Right forelimb (tissue), 1 donor: ENCODE measurements at regions not wholly inside any gene's neighbourhood (a gene's known extent, or its start where the extent isn't known, plus 50 kb on each side); places are given as distances from the start of the nearest gene placed in this dataset.

Source experiments
- DNase-seq: peaks from one replicate; pipeline ENCODE4 v3.0.0-alpha.2; 2018

- DNase-seq = no peak
These were observed 162.9 kb upstream of the DIPK2B start for GRCh38 chrX:45363596-45363995.

- DNase-seq = no peak
These were observed 159.9 kb upstream of the DIPK2B start for GRCh38 chrX:45360571-45360970.

DNA sequence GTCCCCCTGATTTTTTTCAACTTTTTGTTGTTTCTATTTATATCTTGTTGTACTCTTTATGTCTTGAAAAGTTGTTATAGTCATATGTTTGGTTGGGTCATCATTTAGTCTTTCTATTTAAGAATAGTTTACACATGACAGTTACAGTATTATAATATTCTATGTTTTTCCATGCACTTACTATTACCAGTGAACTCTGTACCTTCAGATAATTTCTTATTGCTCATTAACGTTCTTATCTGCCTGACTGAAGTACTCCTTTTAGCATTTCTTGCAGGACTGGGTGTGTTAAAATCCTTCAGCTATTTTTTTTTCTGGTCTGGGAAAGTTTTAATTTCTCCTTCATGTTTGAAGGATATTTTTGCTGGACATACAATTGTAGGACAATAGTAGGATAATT is 157.7 kb upstream of the DIPK2B start:
- DNase-seq = no peak

- DNase-seq = no peak
These were observed 152.8 kb upstream of the DIPK2B start for GRCh38 chrX:45353456-45353855.

DNA sequence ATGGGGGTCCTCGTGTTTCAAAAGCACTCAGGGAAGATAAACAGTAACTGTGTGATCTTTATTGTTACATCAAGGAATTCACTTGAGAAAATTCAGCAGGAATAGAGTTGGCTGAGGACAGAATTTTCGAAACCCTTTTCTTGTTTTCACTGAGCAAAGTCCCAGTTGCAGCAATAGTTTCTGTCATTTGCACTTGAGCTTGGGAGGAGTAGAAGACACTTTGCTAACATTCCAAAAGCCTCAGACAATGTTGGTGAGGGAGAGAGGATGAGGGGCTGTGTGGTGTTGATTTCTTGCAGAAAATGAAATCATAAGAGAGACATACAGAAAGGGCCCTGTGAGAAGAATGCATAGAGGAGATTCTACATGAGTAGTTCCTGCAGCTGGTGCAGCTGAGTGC is 151.9 kb upstream of the DIPK2B start:
- DNase-seq = no peak

DNA sequence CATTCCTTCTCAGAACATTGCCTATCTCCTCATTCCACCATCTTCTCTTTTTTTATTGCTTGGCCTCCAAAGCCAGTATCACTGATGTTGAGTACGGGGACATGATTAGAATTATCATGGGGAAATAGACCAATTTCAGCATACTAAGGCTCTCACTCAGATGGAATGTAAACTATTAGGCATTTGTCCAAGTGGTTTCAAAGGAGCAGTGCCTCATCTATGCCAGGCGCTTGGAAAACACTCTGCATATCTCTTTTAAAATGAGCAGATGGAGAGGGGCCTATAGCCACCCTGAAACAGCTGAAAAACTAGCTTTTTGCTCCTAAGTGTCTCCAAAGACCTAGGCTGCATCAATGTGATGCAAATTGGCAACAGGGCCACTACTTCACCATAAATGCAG is 150.8 kb upstream of the DIPK2B start:
- DNase-seq = no peak

DNA sequence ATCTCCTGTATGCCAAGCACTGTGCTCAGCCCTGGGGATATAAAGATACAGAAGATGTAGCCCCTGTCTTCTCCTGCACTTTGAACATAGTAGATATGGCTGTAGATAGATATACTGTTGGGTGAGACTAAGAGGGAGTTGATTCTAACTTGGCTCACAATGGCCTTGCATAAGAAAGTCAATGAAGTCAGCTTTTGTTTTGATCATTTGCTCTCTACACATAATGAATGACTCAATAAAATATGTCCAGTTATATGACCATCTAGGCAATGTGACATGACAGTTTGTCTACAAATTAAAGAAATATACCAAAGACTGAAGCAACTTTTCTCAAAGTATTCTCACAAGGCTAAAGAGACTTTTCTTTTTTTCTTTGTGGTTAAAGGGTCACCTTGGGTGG is 147.6 kb upstream of the DIPK2B start:
- DNase-seq = no peak

- no peak for DNase-seq
These were observed 147.2 kb upstream of the DIPK2B start for GRCh38 chrX:45347877-45348276.

GRCh38 chrX:45344594-45344993 is 143.9 kb upstream of the DIPK2B start:
- DNase-seq = no peak

- DNase-seq = no peak
These were observed 128.5 kb upstream of the DIPK2B start for GRCh38 chrX:45329217-45329616.

DNA sequence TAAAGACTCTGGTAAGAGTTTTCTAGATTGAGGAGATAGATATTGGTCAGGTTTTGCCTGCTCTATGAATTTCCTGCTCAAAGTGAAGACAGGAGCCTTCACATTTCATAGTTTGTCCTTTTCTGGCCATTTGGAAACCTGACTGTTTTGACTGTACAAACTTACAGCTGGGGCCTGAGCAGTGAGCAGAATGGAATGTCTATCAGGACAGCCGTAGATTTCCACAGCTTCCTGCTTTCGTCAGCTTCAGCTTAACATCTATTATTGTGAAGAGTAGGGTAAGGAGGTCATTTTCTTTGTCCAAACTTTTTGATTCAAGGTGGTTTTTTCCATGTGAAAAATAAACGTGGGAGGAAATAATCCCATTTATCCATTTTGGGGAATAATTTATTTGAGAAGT is 124.3 kb upstream of the DIPK2B start:
- no peak for DNase-seq

DNA sequence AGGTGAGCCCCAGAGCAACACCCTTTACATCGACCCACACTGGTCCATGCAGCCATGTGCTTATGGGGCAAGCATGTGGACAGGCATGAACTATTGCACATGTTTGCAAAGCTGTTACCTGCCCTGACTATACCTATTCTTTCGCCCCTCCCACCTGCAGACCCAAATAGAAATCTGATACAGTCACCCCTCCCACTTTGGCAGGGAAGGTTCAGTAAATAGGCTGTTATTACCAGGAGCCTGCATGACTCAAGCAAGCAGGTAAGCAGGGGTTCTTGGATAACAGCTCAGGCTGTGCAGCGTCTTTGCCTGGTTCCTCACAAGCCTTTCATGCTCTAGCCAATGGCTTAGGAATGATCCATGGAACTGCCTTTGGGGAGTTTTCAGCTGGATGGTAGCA is 122.7 kb upstream of the DIPK2B start:
- no peak for DNase-seq

DNA sequence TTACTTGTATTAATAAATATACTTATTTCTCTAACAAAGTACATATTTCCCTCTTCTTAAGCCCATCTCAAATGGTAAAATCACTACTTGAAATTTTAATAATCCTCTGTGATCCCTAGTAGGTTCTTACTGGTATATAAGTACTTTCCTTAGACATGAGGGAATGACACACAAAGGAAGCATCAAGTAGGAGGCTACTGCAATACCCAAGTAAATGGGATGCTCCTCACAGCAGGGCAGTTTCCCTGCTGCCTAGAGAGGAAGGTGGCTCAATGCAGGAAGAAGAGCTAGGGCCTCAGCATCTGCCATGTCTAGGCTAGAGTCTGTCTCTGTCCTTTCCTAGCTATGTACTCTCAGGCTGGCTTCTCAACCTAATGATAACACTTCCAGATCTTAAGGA is 122.1 kb upstream of the DIPK2B start:
- DNase-seq = no peak

GRCh38 chrX:45322382-45322781 is 121.7 kb upstream of the DIPK2B start:
- no peak for DNase-seq

DNA sequence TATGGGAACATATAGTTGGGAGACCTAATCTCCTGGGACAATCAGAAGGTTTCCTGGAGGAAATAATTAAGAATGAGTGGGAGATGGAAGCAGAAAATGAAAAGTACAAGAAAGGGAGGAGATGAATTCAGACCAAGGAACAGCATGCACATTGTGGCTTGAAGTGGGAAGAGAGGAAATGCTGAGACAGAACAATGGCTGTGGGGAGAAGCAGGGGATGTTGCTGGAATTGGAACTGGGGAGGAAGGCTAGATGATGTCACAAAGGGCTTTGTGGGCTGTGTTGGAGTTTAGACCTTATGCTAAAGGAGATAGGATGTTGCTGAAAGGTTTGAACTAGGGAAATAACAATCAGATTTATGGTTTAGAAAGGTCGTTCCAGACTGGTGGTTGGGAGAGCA is 119.5 kb upstream of the DIPK2B start:
- DNase-seq = no peak

DNA sequence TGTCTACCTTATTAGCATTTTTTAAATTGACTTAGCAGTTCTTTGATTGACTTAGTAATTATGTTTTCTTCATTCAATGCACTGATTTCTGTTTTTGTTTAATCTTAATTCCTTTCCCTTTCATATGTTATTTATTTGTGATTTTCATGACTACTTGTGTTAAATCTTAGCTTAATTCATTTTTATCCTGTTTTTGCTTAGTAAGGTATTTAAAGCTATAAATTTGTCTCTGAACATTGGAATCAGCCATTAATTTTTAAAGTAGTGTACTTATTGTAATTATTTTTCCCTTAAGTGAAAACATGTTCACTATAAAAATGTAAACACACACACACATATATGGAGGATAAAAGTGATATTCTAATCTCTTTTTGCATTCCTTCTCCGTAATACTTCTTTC is 109.1 kb upstream of the DIPK2B start:
- DNase-seq = no peak

- DNase-seq = no peak
These were observed 108.4 kb upstream of the DIPK2B start for GRCh38 chrX:45309096-45309495.

DNA sequence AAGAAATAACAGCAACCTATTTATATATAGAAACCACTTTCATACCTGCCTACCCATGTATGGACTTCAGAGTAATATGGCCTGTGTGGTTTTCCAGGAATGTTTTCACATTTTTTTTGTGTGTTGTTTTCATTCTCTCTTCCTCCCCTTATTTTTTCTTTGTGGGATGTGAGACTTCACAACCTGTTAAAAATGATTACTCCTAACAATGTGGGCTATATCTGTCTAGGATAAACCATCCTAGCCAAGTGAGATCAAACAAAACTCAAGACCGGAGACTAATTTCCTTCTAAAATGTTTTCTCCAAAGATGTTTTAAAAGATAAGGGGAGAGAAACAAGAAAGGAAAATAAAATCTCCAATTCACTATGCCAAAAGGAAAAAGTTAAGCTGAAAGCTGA is 106.1 kb upstream of the DIPK2B start:
- no peak for DNase-seq

DNA sequence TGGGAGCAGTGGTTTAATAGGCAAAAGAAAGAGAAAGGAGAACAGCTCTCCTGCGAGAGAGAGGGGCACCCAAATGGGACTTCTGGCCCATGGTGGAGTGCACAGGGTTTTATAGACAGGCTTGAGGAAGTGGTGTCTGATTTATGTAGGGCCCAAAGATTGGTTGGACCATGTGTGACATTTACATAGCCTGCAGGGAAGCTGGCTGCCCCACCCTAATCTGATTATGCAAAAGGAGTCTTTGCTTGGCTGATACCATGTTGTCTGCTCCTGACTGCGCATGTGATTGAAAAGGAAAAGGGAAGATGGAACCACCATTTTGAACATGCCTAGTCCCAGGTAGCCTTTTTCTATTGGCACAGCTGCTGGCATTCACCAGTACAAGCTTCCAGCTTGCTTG is 100.0 kb upstream of the DIPK2B start:
- DNase-seq = no peak

DNA sequence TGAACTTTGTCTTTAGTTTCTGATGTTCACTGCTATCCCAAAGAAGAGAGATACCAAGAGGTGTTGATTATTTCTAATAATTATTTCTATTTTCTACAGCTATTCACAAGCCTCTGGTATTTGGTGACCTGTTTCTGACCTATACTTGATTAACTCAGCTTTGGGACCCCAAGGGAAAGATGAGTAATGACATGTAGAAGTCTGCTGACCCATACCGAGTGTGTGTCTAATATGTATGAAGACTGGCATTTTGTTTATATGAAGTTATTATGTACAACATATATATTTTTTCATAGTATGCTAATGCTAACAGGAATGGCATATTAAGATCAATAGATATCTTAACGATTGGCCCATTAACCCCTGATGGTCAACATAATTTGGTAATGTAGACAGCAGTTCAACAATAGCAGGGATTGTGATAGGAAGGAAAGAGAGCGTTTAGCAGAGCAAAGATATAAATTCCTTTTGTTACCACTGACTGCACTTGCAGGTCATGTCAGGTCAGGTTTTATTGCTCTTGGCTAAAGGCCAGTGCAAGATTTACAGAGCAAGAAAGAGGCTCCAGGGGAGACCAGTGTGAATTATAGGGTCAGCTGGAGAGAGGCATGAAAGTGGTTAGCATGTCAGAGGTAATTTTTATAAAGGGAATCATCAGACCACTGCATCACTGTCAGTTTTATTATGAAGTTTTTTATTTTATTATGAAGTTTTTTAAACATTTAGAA is 94.7 kb upstream of the DIPK2B start:
- DNase-seq = no peak

DNA sequence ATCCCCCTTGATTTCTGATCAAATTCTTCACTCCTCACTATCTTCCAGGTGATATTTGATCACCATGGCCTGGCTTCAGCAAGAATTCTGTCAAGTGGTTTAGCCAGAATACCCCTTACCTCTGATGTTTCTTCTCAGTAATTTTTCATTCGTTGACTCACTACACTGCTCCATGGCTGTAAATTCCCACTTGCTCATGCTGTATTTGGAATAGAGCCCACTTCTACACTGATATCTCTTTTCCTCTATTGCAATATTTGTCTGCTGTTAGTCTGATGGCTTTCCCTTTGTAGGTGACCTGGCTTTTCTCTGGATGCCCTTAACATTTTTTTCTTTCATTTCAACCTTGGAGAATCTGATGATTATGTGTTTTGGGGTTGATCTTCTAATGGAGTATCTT is 73.9 kb upstream of the DIPK2B start:
- DNase-seq = no peak

- DNase-seq = no peak
These were observed 66.3 kb upstream of the DIPK2B start for GRCh38 chrX:45267007-45267406.

DNA sequence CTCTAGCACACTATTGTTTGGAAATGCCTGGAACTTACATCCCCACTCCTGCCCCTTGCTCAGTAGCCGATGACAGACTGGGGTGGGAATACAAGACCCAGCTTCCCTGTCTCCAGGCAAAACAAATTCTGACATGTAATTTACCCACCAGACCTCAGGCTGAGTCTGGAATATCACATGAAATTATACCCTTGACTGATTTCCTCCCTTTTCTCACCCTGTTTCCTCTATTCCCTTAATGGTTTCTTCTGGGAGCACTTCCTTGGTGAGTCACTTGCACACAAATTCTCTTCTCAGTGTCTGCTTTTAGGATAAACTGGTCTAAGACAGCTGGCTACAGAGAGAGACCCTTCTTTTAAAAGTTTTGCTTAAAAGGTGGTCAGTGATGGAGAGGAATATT is 65.8 kb upstream of the DIPK2B start:
- no peak for DNase-seq

GRCh38 chrX:45264865-45265264 is 64.2 kb upstream of the DIPK2B start:
- no peak for DNase-seq

- no peak for DNase-seq
These were observed 60.8 kb upstream of the DIPK2B start for GRCh38 chrX:45261471-45261870.

DNA sequence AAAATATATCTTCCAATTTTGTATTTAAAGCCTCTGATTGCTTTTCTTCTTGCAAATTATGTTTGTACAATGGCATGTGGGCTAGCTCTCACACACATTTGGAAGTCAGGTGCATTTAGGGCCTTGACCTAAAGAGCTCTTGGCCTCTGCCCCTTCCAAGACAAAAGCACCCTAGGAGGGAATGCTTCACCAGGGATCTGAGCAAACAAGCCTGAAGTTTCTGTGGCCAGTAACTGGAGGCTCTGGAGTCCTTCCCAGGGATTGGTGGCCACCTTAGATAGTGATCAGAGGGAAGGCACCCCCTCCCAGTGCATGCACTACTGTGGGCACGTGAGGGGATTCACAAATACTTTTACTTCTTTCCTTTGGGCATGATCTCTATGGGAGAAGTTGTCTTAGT is 60.3 kb upstream of the DIPK2B start:
- DNase-seq = no peak
